ENCODE measurements at regions not wholly inside any gene's neighbourhood (a gene's known extent, or its start where the extent isn't known, plus 50 kb on each side); places are given as distances from the start of the nearest gene placed in this dataset.

GRCh38 chr2:125581557-125581956 lies 1074.4 kb upstream of the GYPC start:
- no peak overlapping the region for H3K27ac ChIP-seq (ENCODE audit: low read length)
- H3K9ac ChIP-seq (ENCODE audit: low read depth, low read length) = no peak overlapping the region
- no peaks in the 10 kb centered on the region for H3K36me3 ChIP-seq (ENCODE audit: insufficient read depth, low read depth, low read length)
- H3K4me1 ChIP-seq (ENCODE audit: insufficient read depth, low read length) = no peaks in the 10 kb centered on the region
- no peaks in the 10 kb centered on the region for H3K9me3 ChIP-seq (ENCODE audit: insufficient read depth, low read depth, low read length)
- H3K4me3 ChIP-seq (ENCODE audit: low read length) = no peak overlapping the region
- no peaks in the 10 kb centered on the region for H3K27me3 ChIP-seq (ENCODE audit: insufficient read depth, low read length)

DNA sequence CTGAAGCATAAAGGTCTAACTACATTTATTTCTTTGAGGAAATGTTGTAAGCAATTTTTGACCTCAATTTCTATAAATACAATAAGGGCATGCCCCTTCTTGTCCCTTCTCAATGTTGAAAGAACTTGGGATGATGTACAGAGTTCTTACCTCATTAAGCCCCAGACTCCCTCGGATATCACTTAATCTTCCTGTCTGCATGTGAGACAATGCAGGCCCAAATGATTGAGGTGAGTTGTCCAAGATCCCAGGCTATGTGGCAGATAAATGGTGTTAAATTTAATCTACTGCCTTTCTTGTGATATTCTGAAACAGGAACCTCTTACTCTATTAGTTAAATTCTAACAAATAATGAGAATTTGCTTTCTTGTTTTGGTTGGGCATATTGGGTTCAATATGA lies 1073.4 kb upstream of the GYPC start:
- Histone ChIP-seq H3K27me3 (ENCODE audit: insufficient read depth, low read length) (no peaks in the 10 kb centered on the region), H3K9ac (ENCODE audit: low read depth, low read length) (no peak overlapping the region), H3K4me1 (ENCODE audit: insufficient read depth, low read length) (no peaks in the 10 kb centered on the region), H3K27ac (ENCODE audit: low read length) (no peak overlapping the region), H3K4me3 (ENCODE audit: low read length) (no peak overlapping the region), H3K36me3 (ENCODE audit: insufficient read depth, low read depth, low read length) (no peaks in the 10 kb centered on the region), H3K9me3 (ENCODE audit: insufficient read depth, low read depth, low read length) (no peaks in the 10 kb centered on the region)

DNA sequence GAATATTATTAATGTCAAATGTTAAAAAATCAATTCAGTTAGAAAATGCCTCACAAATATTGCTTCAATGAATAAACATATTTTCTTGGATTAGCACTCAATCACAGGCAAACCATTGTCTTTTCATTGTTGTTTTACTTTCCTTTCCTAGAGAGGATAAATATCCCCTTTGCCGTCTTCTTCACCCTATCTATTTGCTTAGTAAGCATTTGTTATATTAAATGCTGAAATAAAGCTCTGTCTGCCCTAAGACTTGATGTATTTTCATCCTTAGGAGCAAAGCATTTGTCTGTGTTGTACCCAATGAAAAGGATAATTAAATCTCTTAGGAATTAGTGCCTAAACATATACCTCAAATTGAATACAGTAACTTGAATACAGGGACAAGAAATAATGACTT lies 1071.2 kb upstream of the GYPC start:
- Histone ChIP-seq H3K4me3 (ENCODE audit: low read length) (no peak overlapping the region), H3K27ac (ENCODE audit: low read length) (no peak overlapping the region), H3K4me1 (ENCODE audit: insufficient read depth, low read length) (no peaks in the 10 kb centered on the region), H3K9ac (ENCODE audit: low read depth, low read length) (no peak overlapping the region), H3K27me3 (ENCODE audit: insufficient read depth, low read length) (no peaks in the 10 kb centered on the region), H3K36me3 (ENCODE audit: insufficient read depth, low read depth, low read length) (no peaks in the 10 kb centered on the region), H3K9me3 (ENCODE audit: insufficient read depth, low read depth, low read length) (no peaks in the 10 kb centered on the region)

GRCh38 chr2:125588780-125589179 lies 1067.2 kb upstream of the GYPC start:
- no peaks in the 10 kb centered on the region for H3K36me3 ChIP-seq (ENCODE audit: insufficient read depth, low read depth, low read length)
- no peak overlapping the region for H3K4me3 ChIP-seq (ENCODE audit: low read length)
- H3K4me1 ChIP-seq (ENCODE audit: insufficient read depth, low read length) = 0 out of 2 replicates have a peak, but pooled peaks cover 2% of the 10 kb centered on the region
- H3K27me3 ChIP-seq (ENCODE audit: insufficient read depth, low read length) = no peaks in the 10 kb centered on the region
- no peak overlapping the region for H3K9ac ChIP-seq (ENCODE audit: low read depth, low read length)
- no peak overlapping the region for H3K27ac ChIP-seq (ENCODE audit: low read length)
- H3K9me3 ChIP-seq (ENCODE audit: insufficient read depth, low read depth, low read length) = no peaks in the 10 kb centered on the region

GRCh38 chr2:125591954-125592353 lies 1064.0 kb upstream of the GYPC start:
- Histone ChIP-seq H3K4me3 (ENCODE audit: low read length) (no peak overlapping the region), H3K9me3 (ENCODE audit: insufficient read depth, low read depth, low read length) (no peaks in the 10 kb centered on the region), H3K4me1 (ENCODE audit: insufficient read depth, low read length) (0 out of 2 replicates have a peak, but pooled peaks cover 2% of the 10 kb centered on the region), H3K27me3 (ENCODE audit: insufficient read depth, low read length) (no peaks in the 10 kb centered on the region), H3K36me3 (ENCODE audit: insufficient read depth, low read depth, low read length) (no peaks in the 10 kb centered on the region), H3K9ac (ENCODE audit: low read depth, low read length) (no peak overlapping the region), H3K27ac (ENCODE audit: low read length) (no peak overlapping the region)

- Histone ChIP-seq H3K4me3 (ENCODE audit: low read length) (no peak overlapping the region), H3K4me1 (ENCODE audit: insufficient read depth, low read length) (0 out of 2 replicates have a peak, but pooled peaks cover 2% of the 10 kb centered on the region), H3K9me3 (ENCODE audit: insufficient read depth, low read depth, low read length) (no peaks in the 10 kb centered on the region), H3K27me3 (ENCODE audit: insufficient read depth, low read length) (no peaks in the 10 kb centered on the region), H3K36me3 (ENCODE audit: insufficient read depth, low read depth, low read length) (no peaks in the 10 kb centered on the region), H3K9ac (ENCODE audit: low read depth, low read length) (no peak overlapping the region), H3K27ac (ENCODE audit: low read length) (no peak overlapping the region)
Observed at GRCh38 chr2:125593036-125593435, 1062.9 kb upstream of the GYPC start.

GRCh38 chr2:125596612-125597011 lies 1059.3 kb upstream of the GYPC start:
- no peak overlapping the region for H3K9ac ChIP-seq (ENCODE audit: low read depth, low read length)
- no peaks in the 10 kb centered on the region for H3K27me3 ChIP-seq (ENCODE audit: insufficient read depth, low read length)
- no peak overlapping the region for H3K4me3 ChIP-seq (ENCODE audit: low read length)
- no peaks in the 10 kb centered on the region for H3K9me3 ChIP-seq (ENCODE audit: insufficient read depth, low read depth, low read length)
- H3K27ac ChIP-seq (ENCODE audit: low read length) = no peak overlapping the region
- H3K4me1 ChIP-seq (ENCODE audit: insufficient read depth, low read length) = 0 out of 2 replicates have a peak, but pooled peaks cover 2% of the 10 kb centered on the region
- H3K36me3 ChIP-seq (ENCODE audit: insufficient read depth, low read depth, low read length) = no peaks in the 10 kb centered on the region

- no peaks in the 10 kb centered on the region for H3K4me1 ChIP-seq (ENCODE audit: insufficient read depth, low read length)
- H3K9me3 ChIP-seq (ENCODE audit: insufficient read depth, low read depth, low read length) = no peaks in the 10 kb centered on the region
- no peak overlapping the region for H3K9ac ChIP-seq (ENCODE audit: low read depth, low read length)
- H3K27me3 ChIP-seq (ENCODE audit: insufficient read depth, low read length) = no peaks in the 10 kb centered on the region
- no peak overlapping the region for H3K27ac ChIP-seq (ENCODE audit: low read length)
- H3K4me3 ChIP-seq (ENCODE audit: low read length) = no peak overlapping the region
- no peaks in the 10 kb centered on the region for H3K36me3 ChIP-seq (ENCODE audit: insufficient read depth, low read depth, low read length)
Observed at GRCh38 chr2:125615438-125615837, 1040.5 kb upstream of the GYPC start.

GRCh38 chr2:125630377-125630776 lies 1025.6 kb upstream of the GYPC start:
- Histone ChIP-seq H3K27me3 (ENCODE audit: insufficient read depth, low read length) (no peaks in the 10 kb centered on the region), H3K4me3 (ENCODE audit: low read length) (no peak overlapping the region), H3K36me3 (ENCODE audit: insufficient read depth, low read depth, low read length) (no peaks in the 10 kb centered on the region), H3K9me3 (ENCODE audit: insufficient read depth, low read depth, low read length) (no peaks in the 10 kb centered on the region), H3K4me1 (ENCODE audit: insufficient read depth, low read length) (no peaks in the 10 kb centered on the region), H3K27ac (ENCODE audit: low read length) (no peak overlapping the region), H3K9ac (ENCODE audit: low read depth, low read length) (no peak overlapping the region)

DNA sequence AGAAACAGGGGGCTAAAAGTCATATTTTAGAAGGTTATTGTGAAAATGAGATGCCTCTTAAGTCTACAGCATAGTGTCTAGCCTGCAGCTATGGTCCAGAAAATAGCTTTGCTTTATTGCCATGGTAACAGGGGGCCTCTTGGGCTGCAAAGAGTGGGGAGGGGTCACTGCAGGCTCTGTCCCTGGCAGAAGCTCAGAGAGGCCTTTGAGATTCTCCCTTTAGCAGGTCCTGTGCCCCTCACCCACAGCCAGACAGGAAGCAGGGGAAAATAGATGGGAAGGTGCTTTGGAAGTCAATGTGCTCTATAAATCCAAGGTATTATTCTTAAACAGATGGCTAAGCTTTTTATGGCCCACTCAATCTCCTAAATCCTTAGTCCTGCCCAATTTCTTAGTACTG lies 1021.3 kb upstream of the GYPC start:
- Histone ChIP-seq H3K36me3 (ENCODE audit: insufficient read depth, low read depth, low read length) (no peaks in the 10 kb centered on the region), H3K27me3 (ENCODE audit: insufficient read depth, low read length) (no peaks in the 10 kb centered on the region), H3K9me3 (ENCODE audit: insufficient read depth, low read depth, low read length) (no peaks in the 10 kb centered on the region)

DNA sequence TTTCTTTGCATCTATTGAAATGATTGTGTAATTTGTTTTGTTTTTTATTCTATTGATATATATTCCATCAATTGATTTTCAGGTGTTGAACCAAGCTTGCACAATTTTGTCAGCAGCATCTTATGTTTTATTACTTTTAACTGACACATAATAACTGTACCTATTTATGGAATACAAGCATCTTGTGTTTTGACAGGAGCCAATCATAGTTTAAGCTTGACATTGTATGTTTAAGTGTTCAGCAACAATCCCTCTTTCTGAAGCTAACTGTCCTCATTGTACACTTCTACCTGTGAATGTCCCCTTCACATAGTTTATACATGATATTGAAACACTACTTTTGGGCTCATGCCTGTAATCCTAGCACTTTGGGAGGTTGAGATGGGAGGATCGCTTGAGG lies 1017.6 kb upstream of the GYPC start:
- H3K36me3 ChIP-seq (ENCODE audit: insufficient read depth, low read depth, low read length) = no peaks in the 10 kb centered on the region

More for the DNA sequence above, 1021.3 kb upstream of the GYPC start:
- no peaks in the 10 kb centered on the region for H3K4me1 ChIP-seq (ENCODE audit: insufficient read depth, low read length)
- no peak overlapping the region for H3K9ac ChIP-seq (ENCODE audit: low read depth, low read length)
- no peak overlapping the region for H3K4me3 ChIP-seq (ENCODE audit: low read length)
- H3K27ac ChIP-seq (ENCODE audit: low read length) = no peak overlapping the region

DNA sequence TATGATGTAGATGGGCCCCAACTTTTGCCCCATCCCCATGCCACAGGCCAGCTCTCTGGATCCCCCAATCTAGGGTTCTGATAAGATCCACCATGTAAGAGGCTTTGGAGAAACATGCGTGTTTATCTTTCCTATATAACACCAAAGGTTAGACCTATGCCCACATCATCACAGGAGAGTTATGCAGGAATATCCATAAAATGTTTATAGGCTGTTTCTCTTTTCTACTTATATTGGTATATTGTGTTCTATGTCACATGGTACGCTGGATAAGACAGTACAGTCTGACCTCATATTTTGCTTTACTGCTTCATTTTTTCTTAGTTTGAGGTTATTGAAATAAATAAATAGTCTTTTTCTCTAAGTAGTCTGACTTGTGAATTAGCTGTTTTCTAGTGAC lies 1013.9 kb upstream of the GYPC start:
- no peak overlapping the region for H3K4me3 ChIP-seq (ENCODE audit: low read length)
- H3K4me1 ChIP-seq (ENCODE audit: insufficient read depth, low read length) = no peaks in the 10 kb centered on the region
- H3K27ac ChIP-seq (ENCODE audit: low read length) = no peak overlapping the region
- H3K9ac ChIP-seq (ENCODE audit: low read depth, low read length) = no peak overlapping the region
- no peaks in the 10 kb centered on the region for H3K36me3 ChIP-seq (ENCODE audit: insufficient read depth, low read depth, low read length)
- H3K27me3 ChIP-seq (ENCODE audit: insufficient read depth, low read length) = no peaks in the 10 kb centered on the region
- no peaks in the 10 kb centered on the region for H3K9me3 ChIP-seq (ENCODE audit: insufficient read depth, low read depth, low read length)

More for the DNA sequence above, 1017.6 kb upstream of the GYPC start:
- no peaks in the 10 kb centered on the region for H3K4me1 ChIP-seq (ENCODE audit: insufficient read depth, low read length)
- no peaks in the 10 kb centered on the region for H3K27me3 ChIP-seq (ENCODE audit: insufficient read depth, low read length)
- H3K4me3 ChIP-seq (ENCODE audit: low read length) = no peak overlapping the region
- H3K9me3 ChIP-seq (ENCODE audit: insufficient read depth, low read depth, low read length) = no peaks in the 10 kb centered on the region
- H3K27ac ChIP-seq (ENCODE audit: low read length) = no peak overlapping the region
- no peak overlapping the region for H3K9ac ChIP-seq (ENCODE audit: low read depth, low read length)

- Histone ChIP-seq H3K36me3 (ENCODE audit: insufficient read depth, low read depth, low read length) (no peaks in the 10 kb centered on the region), H3K9me3 (ENCODE audit: insufficient read depth, low read depth, low read length) (no peaks in the 10 kb centered on the region), H3K9ac (ENCODE audit: low read depth, low read length) (no peak overlapping the region), H3K4me1 (ENCODE audit: insufficient read depth, low read length) (no peaks in the 10 kb centered on the region), H3K27me3 (ENCODE audit: insufficient read depth, low read length) (no peaks in the 10 kb centered on the region), H3K27ac (ENCODE audit: low read length) (no peak overlapping the region), H3K4me3 (ENCODE audit: low read length) (no peak overlapping the region)
Observed at GRCh38 chr2:125643128-125643527, 1012.8 kb upstream of the GYPC start.

All from iPS-20b (cell line).